Loucy (cell line): ENCODE measurements at regions not wholly inside any gene's neighbourhood (a gene's known extent, or its start where the extent isn't known, plus 50 kb on each side); places are given as distances from the start of the nearest gene placed in this dataset.

ENCODE experiments used
- H2AFZ ChIP-seq: fragments of 200-600 bp; sonication (generic); 2 replicates; pipeline ENCODE4 v1.6.0; 2016; ENCODE audit warnings: antibody characterized with exemption, mild to moderate bottlenecking, low read length, moderate library complexity
- H3F3A ChIP-seq: fragments of 200-600 bp; 2 replicates; pipeline ENCODE4 v1.6.0; 2016; ENCODE audit warnings: antibody characterized with exemption, low read depth, mild to moderate bottlenecking
- H3K27me3 ChIP-seq: fragments of 200-600 bp; sonication (generic); 2 replicates; pipeline ENCODE4 v1.6.1; 2014; ENCODE audit warnings: low read length, mild to moderate bottlenecking; ENCODE audit not compliant: insufficient read depth, poor library complexity, severe bottlenecking
- H3K36me3 ChIP-seq: fragments of 200-600 bp; sonication (generic); 2 replicates; pipeline ENCODE4 v1.6.1; 2016; ENCODE audit warnings: low read length; ENCODE audit not compliant: insufficient read depth
- H3K4me1 ChIP-seq: fragments of 200-600 bp; sonication (generic); 2 replicates; pipeline ENCODE4 v1.5.1; 2014; ENCODE audit warnings: low read length, mild to moderate bottlenecking; ENCODE audit not compliant: insufficient read depth, poor library complexity, severe bottlenecking
- H3K4me2 ChIP-seq: fragments of 200-600 bp; sonication (generic); 2 replicates; pipeline ENCODE4 v1.6.0; 2014; ENCODE audit warnings: antibody characterized with exemption, low read length, low read depth, mild to moderate bottlenecking; ENCODE audit not compliant: poor library complexity, severe bottlenecking
- H3K4me3 ChIP-seq: fragments of 200-600 bp; sonication (generic); 2 replicates; pipeline ENCODE4 v1.5.1; 2014; ENCODE audit warnings: low read length, mild to moderate bottlenecking, mixed read lengths; ENCODE audit not compliant: poor library complexity, severe bottlenecking
- H3K79me2 ChIP-seq: fragments of 200-600 bp; sonication (generic); 2 replicates; pipeline ENCODE4 v1.6.1; 2014; ENCODE audit warnings: low read length; ENCODE audit not compliant: insufficient read depth
- H3K9ac ChIP-seq: fragments of 200-600 bp; sonication (generic); 2 replicates; pipeline ENCODE4 v1.6.0; 2014; ENCODE audit warnings: mild to moderate bottlenecking, low read depth, low read length, moderate library complexity; ENCODE audit not compliant: poor library complexity, severe bottlenecking
- H3K9me2 ChIP-seq: fragments of 200-600 bp; sonication (generic); replicated peaks from 2 replicates; pipeline ENCODE4 v1.6.1; 2016; ENCODE audit warnings: low read depth, low read length, mixed read lengths
- H3K9me3 ChIP-seq: fragments of 200-600 bp; sonication (generic); 2 replicates; pipeline ENCODE4 v1.6.1; 2014; ENCODE audit warnings: mild to moderate bottlenecking, antibody characterized with exemption, low read length, low read depth; ENCODE audit not compliant: insufficient read depth
- H4K20me1 ChIP-seq: fragments of 200-600 bp; sonication (generic); 2 replicates; pipeline ENCODE4 v1.6.0; 2014; ENCODE audit warnings: antibody characterized with exemption, low read length, mild to moderate bottlenecking; ENCODE audit not compliant: insufficient read depth, poor library complexity, severe bottlenecking
- EZH2phosphoT487 ChIP-seq: fragments of 200-600 bp; IDR thresholded peaks from 2 replicates; pipeline ENCODE4 v1.6.1; 2018; ENCODE audit warnings: antibody characterized with exemption, mild to moderate bottlenecking, moderate library complexity, borderline replicate concordance
- TF ChIP-seq, protein P1 (sequence below): fragments of 200-600 bp; sonication (generic); conservative IDR thresholded peaks from 2 replicates; pipeline ENCODE4 v1.5.1; 2014; ENCODE audit warnings: mild to moderate bottlenecking, antibody characterized with exemption, low read length

DNA sequence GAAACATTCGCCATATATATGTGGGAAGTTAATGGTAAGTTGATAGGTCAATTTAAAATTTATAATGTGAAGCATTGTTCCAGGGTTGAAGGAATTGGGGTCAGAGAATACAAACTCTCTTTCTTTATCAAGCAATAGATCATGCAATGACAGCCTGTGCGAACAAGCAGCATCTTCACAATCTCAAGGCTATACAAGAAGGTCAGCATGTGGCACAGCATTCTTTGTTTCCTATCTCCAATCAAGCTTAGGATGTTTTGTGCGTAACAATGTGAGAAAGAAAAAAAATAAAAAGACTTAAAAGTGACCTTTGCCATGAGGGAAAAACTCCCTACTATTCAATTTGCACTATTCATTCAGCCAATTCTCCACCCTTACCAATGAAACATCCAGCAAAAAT is 288.1 kb upstream of the NECTIN3 start:
- Histone ChIP-seq H2AFZ (no peak overlapping the region), H4K20me1 (no peaks in the 10 kb centered on the region), H3K79me2 (no peaks in the 10 kb centered on the region), H3K9me3 (no peaks in the 10 kb centered on the region), H3K9ac (no peak overlapping the region), H3K4me3 (no peak overlapping the region), H3K36me3 (no peaks in the 10 kb centered on the region), H3K4me2 (no peak overlapping the region), H3F3A (no peaks in the 10 kb centered on the region), H3K9me2 (no peaks in the 10 kb centered on the region), H3K4me1 (no peaks in the 10 kb centered on the region), H3K27me3 (no peaks in the 10 kb centered on the region)
- no peak for TF ChIP-seq EZH2phosphoT487
- TF ChIP-seq, protein P1, sequence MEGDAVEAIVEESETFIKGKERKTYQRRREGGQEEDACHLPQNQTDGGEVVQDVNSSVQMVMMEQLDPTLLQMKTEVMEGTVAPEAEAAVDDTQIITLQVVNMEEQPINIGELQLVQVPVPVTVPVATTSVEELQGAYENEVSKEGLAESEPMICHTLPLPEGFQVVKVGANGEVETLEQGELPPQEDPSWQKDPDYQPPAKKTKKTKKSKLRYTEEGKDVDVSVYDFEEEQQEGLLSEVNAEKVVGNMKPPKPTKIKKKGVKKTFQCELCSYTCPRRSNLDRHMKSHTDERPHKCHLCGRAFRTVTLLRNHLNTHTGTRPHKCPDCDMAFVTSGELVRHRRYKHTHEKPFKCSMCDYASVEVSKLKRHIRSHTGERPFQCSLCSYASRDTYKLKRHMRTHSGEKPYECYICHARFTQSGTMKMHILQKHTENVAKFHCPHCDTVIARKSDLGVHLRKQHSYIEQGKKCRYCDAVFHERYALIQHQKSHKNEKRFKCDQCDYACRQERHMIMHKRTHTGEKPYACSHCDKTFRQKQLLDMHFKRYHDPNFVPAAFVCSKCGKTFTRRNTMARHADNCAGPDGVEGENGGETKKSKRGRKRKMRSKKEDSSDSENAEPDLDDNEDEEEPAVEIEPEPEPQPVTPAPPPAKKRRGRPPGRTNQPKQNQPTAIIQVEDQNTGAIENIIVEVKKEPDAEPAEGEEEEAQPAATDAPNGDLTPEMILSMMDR: no peak

DNA sequence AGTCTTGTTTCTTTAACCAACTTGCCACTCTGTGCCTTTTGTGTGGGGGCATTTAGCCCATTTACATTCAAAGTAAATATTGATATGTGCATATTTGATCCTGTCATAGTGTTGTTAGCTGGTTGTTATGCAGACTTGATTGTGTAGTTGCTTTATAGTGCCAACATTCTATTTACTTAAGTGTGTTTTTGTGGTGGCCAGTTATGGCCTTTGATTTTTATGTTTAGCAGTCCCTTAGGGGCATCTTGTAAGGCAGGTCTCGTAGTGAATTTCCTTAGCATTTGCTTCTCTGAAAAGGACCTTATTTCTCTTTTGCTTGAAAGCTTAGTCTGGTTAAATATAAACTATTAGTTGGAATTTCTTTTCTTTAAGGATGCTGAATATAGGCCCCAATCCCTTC is 282.8 kb upstream of the NECTIN3 start:
- no peak overlapping the region for H2AFZ ChIP-seq
- TF ChIP-seq, protein P1: no peak
- no peak for TF ChIP-seq EZH2phosphoT487

DNA sequence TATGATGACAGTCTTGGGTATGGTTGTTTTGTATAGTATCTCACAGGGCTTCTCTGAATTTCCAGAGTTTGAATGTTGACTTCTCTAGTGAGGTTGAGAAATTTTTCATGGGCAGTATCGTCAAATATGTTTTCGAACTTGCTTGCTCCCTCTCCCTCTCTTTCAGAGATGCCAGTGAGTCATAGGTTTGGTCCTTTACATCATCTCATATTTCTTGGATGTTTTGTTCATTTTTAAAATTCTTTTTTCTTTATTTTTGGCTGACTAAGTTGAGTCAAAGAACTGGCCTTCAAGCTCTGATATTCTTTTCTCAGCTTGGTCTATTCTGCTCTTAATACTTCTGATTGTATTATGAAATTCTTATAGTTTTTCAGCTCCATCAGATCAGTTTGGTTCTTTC is 282.3 kb upstream of the NECTIN3 start:
- no peak for TF ChIP-seq EZH2phosphoT487
- TF ChIP-seq, protein P1: no peak
- Histone ChIP-seq H3K9me2 (no peaks in the 10 kb centered on the region), H3K9me3 (no peaks in the 10 kb centered on the region), H3K4me2 (no peak overlapping the region), H2AFZ (no peak overlapping the region), H3K36me3 (no peaks in the 10 kb centered on the region), H3K27me3 (no peaks in the 10 kb centered on the region), H3K4me3 (no peak overlapping the region), H4K20me1 (no peaks in the 10 kb centered on the region), H3K9ac (no peak overlapping the region), H3K79me2 (no peaks in the 10 kb centered on the region), H3K4me1 (peaks cover 6% of the 10 kb centered on the region), H3F3A (no peaks in the 10 kb centered on the region)

More for the DNA sequence above, 282.8 kb upstream of the NECTIN3 start:
- peaks cover 6% of the 10 kb centered on the region for H3K4me1 ChIP-seq
- no peak overlapping the region for H3K4me3 ChIP-seq
- H3F3A ChIP-seq: no peaks in the 10 kb centered on the region
- no peaks in the 10 kb centered on the region for H3K9me3 ChIP-seq
- no peak overlapping the region for H3K9ac ChIP-seq
- no peaks in the 10 kb centered on the region for H3K79me2 ChIP-seq
- no peaks in the 10 kb centered on the region for H3K9me2 ChIP-seq
- H4K20me1 ChIP-seq: no peaks in the 10 kb centered on the region
- H3K36me3 ChIP-seq: no peaks in the 10 kb centered on the region
- H3K27me3 ChIP-seq: no peaks in the 10 kb centered on the region
- no peak overlapping the region for H3K4me2 ChIP-seq
